Activated effector memory CD4-positive, alpha-beta T cell treated with anti-CD3 and anti-CD28 coated beads, Interleukin-2, amount 50 U/mL, for 16 hours (primary cell): ENCODE measurements at regions not wholly inside any gene's neighbourhood (a gene's known extent, or its start where the extent isn't known, plus 50 kb on each side); places are given as distances from the start of the nearest gene placed in this dataset.

Experiments
- DNase-seq: peaks from one replicate; pipeline ENCODE4 v3.0.0-alpha.2; 2020

GRCh38 chr15:31474059-31474868, 147.6 kb downstream of the KLF13 start:
- peak; percentile 42 for DNase-seq

GRCh38 chr15:31476236-31476810, 149.7 kb downstream of the KLF13 start:
- no peak for DNase-seq

GRCh38 chr15:31476866-31477265, 150.2 kb downstream of the KLF13 start:
- DNase-seq = peak; percentile 58

- DNase-seq = peak; percentile 38
These were observed 150.7 kb downstream of the KLF13 start for GRCh38 chr15:31477301-31477700.

- DNase-seq = peak; percentile 36
These were observed 151.4 kb downstream of the KLF13 start for GRCh38 chr15:31477851-31478701.

- DNase-seq = peak; percentile 49
These were observed 152.1 kb downstream of the KLF13 start for GRCh38 chr15:31478702-31479221.

GRCh38 chr15:31480356-31481025, 153.9 kb downstream of the KLF13 start:
- peak; percentile 60 for DNase-seq

GRCh38 chr15:31481142-31481541, 154.5 kb downstream of the KLF13 start:
- DNase-seq = peak; percentile 21

GRCh38 chr15:31482122-31482922, 155.7 kb downstream of the KLF13 start:
- peak; percentile 60 for DNase-seq

- DNase-seq = peak; percentile 79
These were observed 156.7 kb downstream of the KLF13 start for GRCh38 chr15:31483053-31483985.

GRCh38 chr15:31483986-31484951, 157.6 kb downstream of the KLF13 start:
- DNase-seq = peak; percentile 73

- DNase-seq = no peak
These were observed 158.4 kb downstream of the KLF13 start for GRCh38 chr15:31484986-31485385.

GRCh38 chr15:31485431-31485830, 158.8 kb downstream of the KLF13 start:
- no peak for DNase-seq

GRCh38 chr15:31485911-31486461, 159.4 kb downstream of the KLF13 start:
- DNase-seq = no peak

- no peak for DNase-seq
These were observed 159.9 kb downstream of the KLF13 start for GRCh38 chr15:31486506-31486905.

- DNase-seq = no peak
These were observed 160.5 kb downstream of the KLF13 start for GRCh38 chr15:31486906-31487695.

- no peak for DNase-seq
These were observed 161.3 kb downstream of the KLF13 start for GRCh38 chr15:31487811-31488436.
